ENCODE measurements at regions not wholly inside any gene's neighbourhood (a gene's known extent, or its start where the extent isn't known, plus 50 kb on each side); places are given as distances from the start of the nearest gene placed in this dataset.

GRCh38 chr12:90017316-90017715 is 308.7 kb upstream of the ATP2B1 start:
- no peak overlapping the region for H3K4me3 ChIP-seq (ENCODE audit: low read length)
- no peak for DNase-seq (ENCODE audit: low read depth)
- no peak for TF ChIP-seq CTCF (IDR thresholded peaks at IDR 0.05; ENCODE audit: insufficient read depth, low read depth, low read length, missing control alignments)

- TF ChIP-seq CTCF (IDR thresholded peaks at IDR 0.05; ENCODE audit: insufficient read depth, low read depth, low read length, missing control alignments) = no peak
- H3K4me3 ChIP-seq (ENCODE audit: low read length) = no peak overlapping the region
- peak; percentile 55 for DNase-seq (ENCODE audit: low read depth)
These were observed 306.6 kb upstream of the ATP2B1 start for GRCh38 chr12:90015228-90015627.

- H3K4me3 ChIP-seq (ENCODE audit: low read length) = no peak overlapping the region
- no peak for DNase-seq (ENCODE audit: low read depth)
- peak; percentile 19 for TF ChIP-seq CTCF (IDR thresholded peaks at IDR 0.05; ENCODE audit: insufficient read depth, low read depth, low read length, missing control alignments)
These were observed 304.8 kb upstream of the ATP2B1 start for GRCh38 chr12:90013409-90013808.

- no peak overlapping the region for H3K4me3 ChIP-seq (ENCODE audit: low read length)
- DNase-seq (ENCODE audit: low read depth) = no peak
- TF ChIP-seq CTCF (IDR thresholded peaks at IDR 0.05; ENCODE audit: insufficient read depth, low read depth, low read length, missing control alignments) = no peak
These were observed 301.5 kb upstream of the ATP2B1 start for GRCh38 chr12:90010089-90010488.

- no peak for TF ChIP-seq CTCF (IDR thresholded peaks at IDR 0.05; ENCODE audit: insufficient read depth, low read depth, low read length, missing control alignments)
- no peak for DNase-seq (ENCODE audit: low read depth)
- H3K4me3 ChIP-seq (ENCODE audit: low read length) = no peak overlapping the region
These were observed 299.6 kb upstream of the ATP2B1 start for GRCh38 chr12:90008277-90008676.

- no peak for DNase-seq (ENCODE audit: low read depth)
- no peak overlapping the region for H3K4me3 ChIP-seq (ENCODE audit: low read length)
- TF ChIP-seq CTCF (IDR thresholded peaks at IDR 0.05; ENCODE audit: insufficient read depth, low read depth, low read length, missing control alignments) = no peak
These were observed 295.9 kb upstream of the ATP2B1 start for GRCh38 chr12:90004319-90005074.

GRCh38 chr12:90003688-90004087 is 295.1 kb upstream of the ATP2B1 start:
- H3K4me3 ChIP-seq (ENCODE audit: low read length) = no peak overlapping the region
- no peak for TF ChIP-seq CTCF (IDR thresholded peaks at IDR 0.05; ENCODE audit: insufficient read depth, low read depth, low read length, missing control alignments)
- no peak for DNase-seq (ENCODE audit: low read depth)
